Keratinocyte (primary cell): ENCODE measurements at regions not wholly inside any gene's neighbourhood (a gene's known extent, or its start where the extent isn't known, plus 50 kb on each side); places are given as distances from the start of the nearest gene placed in this dataset.

Experiments used
- DNase-seq: peaks from one replicate; pipeline ENCODE4 v3.0.0-alpha.2; 2011; ENCODE audit warnings: low read depth, missing footprints, low spot score
- FAIRE-seq: peaks from 2 replicates; lab custom pipeline; 2011; peaks lifted over from hg19 to GRCh38; lab: Jason Lieb, UNC
- H2AFZ ChIP-seq: 2 replicates; pipeline ENCODE4 v1.6.0; 2012; ENCODE audit warnings: low read length, control low read depth, inconsistent platforms; ENCODE audit not compliant: control insufficient read depth
- H3K27ac ChIP-seq: 2 replicates; pipeline ENCODE4 v1.5.1; 2011; ENCODE audit warnings: low read length; ENCODE audit not compliant: control insufficient read depth, insufficient read depth
- H3K27me3 ChIP-seq: 3 replicates; pipeline ENCODE4 v1.6.0; 2011; ENCODE audit warnings: low read length; ENCODE audit not compliant: control insufficient read depth, insufficient read depth; ENCODE audit errors: extremely low read depth
- H3K36me3 ChIP-seq, 2 experiments: 2 replicates in 1 of 2; 3 replicates in 1 of 2; pipeline ENCODE4 v1.5.1; 2011; ENCODE audit warnings: low read length in 2 of 2, mild to moderate bottlenecking in 1 of 2; ENCODE audit not compliant: control insufficient read depth in 2 of 2, insufficient read depth in 2 of 2; ENCODE audit errors: extremely low read depth in 1 of 2
- H3K4me1 ChIP-seq: 3 replicates; pipeline ENCODE4 v1.5.1; 2011; ENCODE audit warnings: low read length; ENCODE audit not compliant: control insufficient read depth, insufficient read depth; ENCODE audit errors: extremely low read depth
- H3K4me2 ChIP-seq: 3 replicates; pipeline ENCODE4 v1.6.0; 2011; ENCODE audit warnings: low read depth, low read length; ENCODE audit not compliant: control insufficient read depth, insufficient read depth; ENCODE audit errors: extremely low read depth
- H3K4me3 ChIP-seq, 3 experiments: fragments of 200-600 bp in 1 of 3; sonication (generic) in 1 of 3; 2 replicates in 2 of 3; 3 replicates in 1 of 3; pipeline ENCODE4 v1.5.1; 2011 to 2016; ENCODE audit warnings: low read length in 3 of 3, mild to moderate bottlenecking in 3 of 3, control low read depth in 2 of 3, inconsistent platforms in 1 of 3, low read depth in 1 of 3, mixed read lengths in 1 of 3, mixed run types in 1 of 3, moderate library complexity in 1 of 3; ENCODE audit not compliant: control insufficient read depth in 2 of 3, insufficient read depth in 2 of 3; ENCODE audit errors: extremely low read depth in 1 of 3
- H3K79me2 ChIP-seq: 2 replicates; pipeline ENCODE4 v1.6.0; 2012; ENCODE audit warnings: low read length; ENCODE audit not compliant: control insufficient read depth, insufficient read depth
- H3K9ac ChIP-seq: 3 replicates; pipeline ENCODE4 v1.6.0; 2011; ENCODE audit warnings: low read length; ENCODE audit not compliant: control insufficient read depth, insufficient read depth; ENCODE audit errors: extremely low read depth
- H3K9me1 ChIP-seq: 3 replicates; pipeline ENCODE4 v1.6.0; 2011; ENCODE audit warnings: low read length; ENCODE audit not compliant: control insufficient read depth, insufficient read depth; ENCODE audit errors: extremely low read depth
- H3K9me3 ChIP-seq: 2 replicates; pipeline ENCODE4 v1.5.1; 2012; ENCODE audit warnings: low read depth, low read length; ENCODE audit not compliant: control insufficient read depth
- H4K20me1 ChIP-seq: 3 replicates; pipeline ENCODE4 v1.6.0; 2011; ENCODE audit warnings: low read length; ENCODE audit not compliant: control insufficient read depth, insufficient read depth; ENCODE audit errors: extremely low read depth
- EZH2 ChIP-seq: IDR thresholded peaks from one replicate; pipeline ENCODE4 v1.6.1; 2012; ENCODE audit warnings: inconsistent platforms, mild to moderate bottlenecking, low read length, moderate library complexity
- dilution Hi-C: fragments of 300-500 bp; cut with MboI; formaldehyde crosslinking; loops from one replicate; pipeline ENCODE4 v1.7.0; 2020; ENCODE audit warnings: low sequenced_read_pairs; ENCODE audit not compliant: extremely low pct_ligation_motif_present
- TF ChIP-seq, protein P1 (sequence below), 3 experiments: IDR thresholded peaks in 1 of 3; conservative IDR thresholded peaks in 1 of 3; optimal IDR thresholded peaks in 1 of 3; 2 replicates in 2 of 3; 3 replicates in 1 of 3; pipeline versions ENCODE3 to v1.5.1; 2011; ENCODE audit warnings: low read length in 3 of 3, mild to moderate bottlenecking in 3 of 3, moderate library complexity in 2 of 3, control low read depth in 1 of 3, inconsistent platforms in 1 of 3; ENCODE audit not compliant: insufficient read depth in 2 of 3; ENCODE audit errors: extremely low read depth in 1 of 3

DNA sequence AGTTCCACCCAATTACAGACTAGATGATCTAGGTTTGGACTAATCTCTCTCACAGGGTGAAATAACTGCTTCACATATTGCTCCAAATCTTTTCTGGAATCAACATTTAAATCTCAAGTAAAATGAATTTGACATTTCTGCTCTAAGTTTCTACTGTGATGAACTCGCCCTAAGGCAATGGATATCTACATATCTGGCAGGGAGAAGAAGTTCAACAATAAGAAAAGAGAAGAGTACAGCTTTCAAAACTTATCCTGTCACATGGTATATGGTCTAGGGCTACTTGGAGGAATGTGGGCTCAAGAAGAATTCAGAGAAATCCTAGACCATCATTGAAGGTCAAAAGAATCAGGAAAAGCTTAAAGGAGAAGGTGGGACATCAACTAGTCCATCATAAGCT is 440.2 kb downstream of the MBD2 start:
- no peaks in the 10 kb centered on the region for H3K79me2 ChIP-seq
- no peaks in the 10 kb centered on the region for H3K27me3 ChIP-seq
- DNase-seq (no peak), FAIRE-seq (no peak)
- H3K4me1 ChIP-seq = no peaks in the 10 kb centered on the region
- no peaks in the 10 kb centered on the region for H3K9me3 ChIP-seq
- H3K4me2 ChIP-seq = no peak overlapping the region
- H4K20me1 ChIP-seq = no peaks in the 10 kb centered on the region
- no peak overlapping the region for H3K27ac ChIP-seq
- H3K36me3 ChIP-seq = no peaks in the 10 kb centered on the region
- no peak overlapping the region for H3K9ac ChIP-seq
- no peaks in the 10 kb centered on the region for H3K9me1 ChIP-seq
- no peak overlapping the region for H2AFZ ChIP-seq
- dilution Hi-C loops = no loop called here
- no peak overlapping the region for H3K4me3 ChIP-seq
- TF ChIP-seq, protein P1, sequence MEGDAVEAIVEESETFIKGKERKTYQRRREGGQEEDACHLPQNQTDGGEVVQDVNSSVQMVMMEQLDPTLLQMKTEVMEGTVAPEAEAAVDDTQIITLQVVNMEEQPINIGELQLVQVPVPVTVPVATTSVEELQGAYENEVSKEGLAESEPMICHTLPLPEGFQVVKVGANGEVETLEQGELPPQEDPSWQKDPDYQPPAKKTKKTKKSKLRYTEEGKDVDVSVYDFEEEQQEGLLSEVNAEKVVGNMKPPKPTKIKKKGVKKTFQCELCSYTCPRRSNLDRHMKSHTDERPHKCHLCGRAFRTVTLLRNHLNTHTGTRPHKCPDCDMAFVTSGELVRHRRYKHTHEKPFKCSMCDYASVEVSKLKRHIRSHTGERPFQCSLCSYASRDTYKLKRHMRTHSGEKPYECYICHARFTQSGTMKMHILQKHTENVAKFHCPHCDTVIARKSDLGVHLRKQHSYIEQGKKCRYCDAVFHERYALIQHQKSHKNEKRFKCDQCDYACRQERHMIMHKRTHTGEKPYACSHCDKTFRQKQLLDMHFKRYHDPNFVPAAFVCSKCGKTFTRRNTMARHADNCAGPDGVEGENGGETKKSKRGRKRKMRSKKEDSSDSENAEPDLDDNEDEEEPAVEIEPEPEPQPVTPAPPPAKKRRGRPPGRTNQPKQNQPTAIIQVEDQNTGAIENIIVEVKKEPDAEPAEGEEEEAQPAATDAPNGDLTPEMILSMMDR (optimal IDR thresholded peaks at IDR 0.05 in 1 of 3, IDR thresholded peaks at IDR 0.05 in 1 of 3, conservative IDR thresholded peaks at IDR 0.05 in 1 of 3; ENCODE audit: extremely low read depth in 1 of 3, insufficient read depth in 2 of 3, low read length in 3 of 3) = no peak
- TF ChIP-seq EZH2 = no peak

DNA sequence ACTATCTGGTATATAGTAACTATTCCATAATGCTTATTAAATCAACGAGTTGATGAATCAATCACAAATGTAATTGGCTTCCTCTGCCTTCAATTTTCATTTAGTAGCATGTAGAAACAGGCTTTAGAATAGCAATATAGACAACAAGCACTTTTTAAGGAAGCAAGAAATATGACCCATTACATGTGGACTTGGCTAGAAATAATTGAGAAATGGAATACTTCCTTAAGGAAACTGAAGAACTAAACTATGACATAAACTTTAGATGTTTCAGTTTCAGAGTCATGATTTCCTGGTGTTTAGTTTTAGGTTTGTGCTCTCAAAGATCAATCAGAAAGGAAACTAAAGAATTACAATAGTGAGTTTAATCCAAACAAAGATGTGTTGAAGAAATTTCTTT is 443.8 kb downstream of the MBD2 start:
- Histone ChIP-seq H3K9me1 (no peaks in the 10 kb centered on the region), H3K4me3 (no peak overlapping the region), H4K20me1 (no peaks in the 10 kb centered on the region), H3K27me3 (no peaks in the 10 kb centered on the region), H3K27ac (no peak overlapping the region), H3K36me3 (no peaks in the 10 kb centered on the region), H2AFZ (no peak overlapping the region), H3K9ac (no peak overlapping the region), H3K79me2 (no peaks in the 10 kb centered on the region), H3K4me2 (no peak overlapping the region), H3K9me3 (no peaks in the 10 kb centered on the region), H3K4me1 (no peaks in the 10 kb centered on the region)
- no peak for TF ChIP-seq EZH2
- TF ChIP-seq, protein P1 (optimal IDR thresholded peaks at IDR 0.05 in 1 of 3, IDR thresholded peaks at IDR 0.05 in 1 of 3, conservative IDR thresholded peaks at IDR 0.05 in 1 of 3; ENCODE audit: extremely low read depth in 1 of 3, insufficient read depth in 2 of 3, low read length in 3 of 3) = no peak
- dilution Hi-C loops = no loop called here
- FAIRE-seq (no peak), DNase-seq (no peak)
